Testis (tissue), 2 donors: ENCODE measurements at regions not wholly inside any gene's neighbourhood (a gene's known extent, or its start where the extent isn't known, plus 50 kb on each side); places are given as distances from the start of the nearest gene placed in this dataset.

Source experiments
- POLR2A ChIP-seq: fragments of 450-650 bp; IDR thresholded peaks from one replicate; pipeline ENCODE4 v1.6.1; 2017; ENCODE audit warnings: antibody characterized with exemption, mild to moderate bottlenecking, moderate library complexity
- TF ChIP-seq, protein P1 (sequence below), 3 experiments: fragments of 450-650 bp in 2 of 3; fragments of 200-600 bp in 1 of 3; sonication (generic) in 1 of 3; IDR thresholded peaks; one replicate each; pipeline ENCODE4 v1.5.1; 2016 to 2019; ENCODE audit warnings: antibody characterized with exemption in 3 of 3, mild to moderate bottlenecking in 2 of 3, moderate library complexity in 1 of 3

DNA sequence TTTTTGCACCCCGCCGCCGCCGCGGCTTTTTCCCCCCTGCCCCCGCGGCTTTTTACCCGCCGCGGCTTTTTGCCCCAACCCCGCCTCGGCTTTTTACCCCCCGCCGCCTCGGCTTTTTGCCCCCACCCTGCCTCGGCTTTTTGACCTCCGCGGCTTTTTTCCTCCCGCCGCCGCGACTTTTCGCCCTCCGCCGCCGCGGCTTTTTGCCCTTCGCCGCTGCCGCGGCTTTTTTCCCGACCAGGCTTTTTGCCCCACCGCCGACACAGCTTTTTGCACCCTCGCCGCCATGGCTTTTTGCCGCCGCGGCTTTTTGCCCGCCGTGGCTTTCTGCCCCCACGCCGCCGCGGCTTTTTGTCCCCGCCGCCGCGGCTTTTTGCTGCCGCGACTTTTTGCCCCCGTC, 137.0 kb upstream of the TP53TG3D start:
- TF ChIP-seq, protein P1, sequence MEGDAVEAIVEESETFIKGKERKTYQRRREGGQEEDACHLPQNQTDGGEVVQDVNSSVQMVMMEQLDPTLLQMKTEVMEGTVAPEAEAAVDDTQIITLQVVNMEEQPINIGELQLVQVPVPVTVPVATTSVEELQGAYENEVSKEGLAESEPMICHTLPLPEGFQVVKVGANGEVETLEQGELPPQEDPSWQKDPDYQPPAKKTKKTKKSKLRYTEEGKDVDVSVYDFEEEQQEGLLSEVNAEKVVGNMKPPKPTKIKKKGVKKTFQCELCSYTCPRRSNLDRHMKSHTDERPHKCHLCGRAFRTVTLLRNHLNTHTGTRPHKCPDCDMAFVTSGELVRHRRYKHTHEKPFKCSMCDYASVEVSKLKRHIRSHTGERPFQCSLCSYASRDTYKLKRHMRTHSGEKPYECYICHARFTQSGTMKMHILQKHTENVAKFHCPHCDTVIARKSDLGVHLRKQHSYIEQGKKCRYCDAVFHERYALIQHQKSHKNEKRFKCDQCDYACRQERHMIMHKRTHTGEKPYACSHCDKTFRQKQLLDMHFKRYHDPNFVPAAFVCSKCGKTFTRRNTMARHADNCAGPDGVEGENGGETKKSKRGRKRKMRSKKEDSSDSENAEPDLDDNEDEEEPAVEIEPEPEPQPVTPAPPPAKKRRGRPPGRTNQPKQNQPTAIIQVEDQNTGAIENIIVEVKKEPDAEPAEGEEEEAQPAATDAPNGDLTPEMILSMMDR (IDR thresholded peaks at IDR 0.05): no peak
- no peak for TF ChIP-seq POLR2A
